GM13977 (cell line): ENCODE measurements at regions not wholly inside any gene's neighbourhood (a gene's known extent, or its start where the extent isn't known, plus 50 kb on each side); places are given as distances from the start of the nearest gene placed in this dataset.

Source experiments
- DNase-seq: peaks from one replicate; pipeline ENCODE4 v3.0.0; 2012; ENCODE audit warnings: low spot score
- CTCF ChIP-seq: IDR thresholded peaks from 2 replicates; pipeline ENCODE4 v1.5.1; 2012; ENCODE audit warnings: mild to moderate bottlenecking, control low read depth; ENCODE audit not compliant: insufficient read depth; ENCODE audit errors: extremely low read depth, missing control alignments
- in situ Hi-C: fragments of 300-500 bp; cut with MboI; formaldehyde crosslinking; loops from one replicate; pipeline ENCODE4 v1.12.0; 2022; ENCODE audit warnings: low sequenced_read_pairs, low pct_unique_long_range_greater_than_20kb, mixed read lengths, inconsistent platforms; ENCODE audit not compliant: unreplicated experiment

- in situ Hi-C loops = no loop called here
- TF ChIP-seq CTCF = no peak
- DNase-seq = no peak
These were observed 232.9 kb downstream of the UTP18 start for GRCh38 chr17:51493206-51493605.

DNA sequence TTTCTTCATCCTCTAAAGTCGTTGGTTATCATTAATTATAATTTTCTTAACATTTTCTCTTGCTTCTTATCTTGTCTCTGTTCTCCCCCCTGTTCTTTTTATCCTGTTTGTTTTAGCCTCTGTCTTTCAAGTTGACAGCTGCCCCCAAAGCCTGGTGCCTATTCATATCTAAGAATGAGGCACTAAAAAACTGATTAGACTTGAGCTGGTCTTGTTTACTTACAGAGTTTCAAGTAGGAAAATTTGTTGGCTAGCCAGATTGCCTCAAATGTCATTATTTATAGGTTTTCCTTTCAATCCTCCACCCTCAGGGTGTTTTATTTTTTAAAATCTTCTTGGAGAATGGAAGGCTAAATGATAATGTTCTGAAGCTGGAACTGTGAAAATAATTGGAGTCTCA lies 236.0 kb downstream of the UTP18 start:
- in situ Hi-C loops = no loop called here
- no peak for DNase-seq
- no peak for TF ChIP-seq CTCF

- no peak for TF ChIP-seq CTCF
- no peak for DNase-seq
- in situ Hi-C loops = no loop called here
These were observed 239.6 kb downstream of the UTP18 start for GRCh38 chr17:51499897-51500296.

- no peak for TF ChIP-seq CTCF
- in situ Hi-C loops = no loop called here
- no peak for DNase-seq
These were observed 240.1 kb downstream of the UTP18 start for GRCh38 chr17:51500454-51500853.

DNA sequence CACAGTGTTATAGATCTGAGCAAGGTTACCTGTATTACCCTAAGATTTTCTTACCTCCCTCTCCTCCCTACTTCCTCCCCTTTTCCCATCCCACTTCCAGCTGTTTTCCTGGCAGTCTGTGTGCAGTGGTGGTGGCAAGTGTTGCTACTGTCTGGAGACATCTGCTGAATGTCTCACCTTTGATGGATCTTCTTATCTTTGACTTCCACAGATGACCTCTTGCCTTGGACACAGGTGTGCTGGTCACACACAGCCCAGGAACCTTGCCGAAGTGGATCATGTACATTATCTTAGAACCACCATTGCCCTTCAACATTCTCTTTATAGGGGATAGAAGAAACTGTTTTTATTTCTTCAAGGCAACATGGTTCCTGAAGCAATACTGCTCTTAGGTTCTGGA lies 245.1 kb downstream of the UTP18 start:
- DNase-seq = no peak
- no peak for TF ChIP-seq CTCF
- in situ Hi-C loops = no loop called here

DNA sequence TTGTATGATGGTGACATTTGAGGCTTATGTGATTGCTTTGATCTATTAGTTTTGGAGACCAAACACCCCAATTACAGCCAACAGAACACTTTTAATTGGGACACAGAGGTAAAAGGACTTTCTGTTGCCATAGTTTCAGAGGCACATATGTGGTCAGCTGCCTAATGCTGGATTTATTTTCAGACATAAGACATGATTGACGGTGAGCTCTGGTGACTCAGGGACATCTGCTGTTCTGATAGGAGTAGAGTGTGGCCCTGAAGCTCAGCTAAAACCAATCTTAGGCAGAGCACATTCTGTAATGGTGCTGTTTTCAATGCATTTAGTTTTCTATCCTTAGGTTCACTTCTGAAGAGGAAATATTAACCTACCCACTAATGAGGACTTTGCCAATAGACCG lies 247.1 kb downstream of the UTP18 start:
- in situ Hi-C loops = no loop called here
- TF ChIP-seq CTCF = no peak
- no peak for DNase-seq

DNA sequence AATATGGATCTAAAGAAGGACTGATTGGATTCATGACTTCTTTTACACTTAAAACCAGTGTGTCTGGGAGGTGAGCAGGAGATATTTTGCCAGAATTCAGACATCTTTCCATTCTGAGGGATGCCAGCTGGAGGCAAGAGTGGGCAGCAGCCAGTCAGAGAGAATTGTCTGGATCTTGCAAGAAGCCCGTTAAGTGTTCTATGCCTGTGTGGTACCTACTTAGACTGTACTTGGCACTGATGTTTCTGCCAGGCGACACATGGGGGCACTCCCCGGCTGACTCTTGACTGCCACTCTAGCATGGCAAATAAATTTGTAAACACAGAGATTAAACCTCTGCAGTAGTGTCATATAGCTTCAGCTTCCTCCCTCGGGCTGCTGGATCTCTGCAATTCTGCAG lies 247.7 kb downstream of the UTP18 start:
- in situ Hi-C loops = no loop called here
- DNase-seq = no peak
- no peak for TF ChIP-seq CTCF
